Transverse colon (tissue), 4 donors: ENCODE measurements at regions not wholly inside any gene's neighbourhood (a gene's known extent, or its start where the extent isn't known, plus 50 kb on each side); places are given as distances from the start of the nearest gene placed in this dataset.

Experiments used
- DNase-seq: peaks from one replicate; pipeline ENCODE4 v3.0.0-alpha.2; 2019
- H3K27ac ChIP-seq, 4 donors: fragments of 200-600 bp; sonication (generic); 2 replicates each; pipeline ENCODE4 v1.5.1; 2016 to 2018; ENCODE audit warnings: inconsistent platforms in 4 of 4
- H3K27me3 ChIP-seq: fragments of 200-600 bp; sonication (generic); 2 replicates; pipeline ENCODE4 v1.5.1; 2017; ENCODE audit warnings: inconsistent platforms
- H3K36me3 ChIP-seq, 4 donors: fragments of 200-600 bp; sonication (generic); 2 replicates each; pipeline ENCODE4 v1.5.1; 2017 to 2019; ENCODE audit warnings: inconsistent platforms in 4 of 4
- H3K4me1 ChIP-seq, 4 donors: fragments of 200-600 bp; sonication (generic); 2 replicates each; pipeline ENCODE4 v1.5.1; 2017 to 2020; ENCODE audit warnings: inconsistent platforms in 4 of 4
- H3K4me3 ChIP-seq, 4 donors: fragments of 200-600 bp; sonication (generic); 1 replicate in 1 of 4; 2 replicates in 3 of 4; pipeline versions ENCODE4 v1.5.1 to v1.6.1; 2017 to 2019; ENCODE audit warnings: inconsistent platforms in 4 of 4
- H3K9me3 ChIP-seq, 2 donors: fragments of 200-600 bp; sonication (generic); 2 replicates each; pipeline ENCODE4 v1.5.1; 2017 to 2019; ENCODE audit warnings: inconsistent platforms in 2 of 2
- EP300 ChIP-seq: sonication (generic); formaldehyde crosslinking; IDR thresholded peaks from one replicate; pipeline ENCODE4 v1.6.1; 2017; ENCODE audit warnings: antibody characterized with exemption, low read depth
- POLR2A ChIP-seq: fragments of 450-650 bp; IDR thresholded peaks from one replicate; pipeline ENCODE4 v1.6.1; 2016; ENCODE audit warnings: antibody characterized with exemption, mild to moderate bottlenecking, moderate library complexity
- POLR2AphosphoS5 ChIP-seq, 3 donors: sonication (generic); formaldehyde crosslinking; IDR thresholded peaks; one replicate each; pipeline ENCODE4 v1.6.1; 2016; ENCODE audit warnings: antibody characterized with exemption in 3 of 3
- WGBS, 2 donors: methylation state at CpG; one replicate each; pipeline ENCODE4 v1.1.5; 2018; ENCODE audit warnings: low coverage in 1 of 2; 5-methylcytosine and 5-hydroxymethylcytosine counted together
- in situ Hi-C, 4 donors: fragments of 200-750 bp; cut with MboI; loops; one replicate each; pipeline versions ENCODE4 v1.15.0 to v1.15.1; 2017; ENCODE audit warnings: low sequenced_read_pairs in 3 of 4, low pct_ligation_motif_present in 1 of 4, low pct_unique_long_range_greater_than_20kb in 1 of 4
- intact Hi-C: fragments of 100-400 bp; cut with DNase I; formaldehyde crosslinking; loops from one replicate; pipeline ENCODE4 v1.15.1; 2023; ENCODE audit warnings: low total_unique reads
- TF ChIP-seq, protein P1 (sequence below), 5 experiments: fragments of 200-600 bp in 3 of 5; fragments of 450-650 bp in 2 of 5; sonication (generic) in 3 of 5; IDR thresholded peaks; 1 replicate in 2 of 5; 2 replicates in 3 of 5; pipeline ENCODE4 v1.5.1; 2016 to 2017; ENCODE audit warnings: antibody characterized with exemption in 5 of 5, inconsistent platforms in 3 of 5, mild to moderate bottlenecking in 2 of 5, moderate library complexity in 1 of 5

DNA sequence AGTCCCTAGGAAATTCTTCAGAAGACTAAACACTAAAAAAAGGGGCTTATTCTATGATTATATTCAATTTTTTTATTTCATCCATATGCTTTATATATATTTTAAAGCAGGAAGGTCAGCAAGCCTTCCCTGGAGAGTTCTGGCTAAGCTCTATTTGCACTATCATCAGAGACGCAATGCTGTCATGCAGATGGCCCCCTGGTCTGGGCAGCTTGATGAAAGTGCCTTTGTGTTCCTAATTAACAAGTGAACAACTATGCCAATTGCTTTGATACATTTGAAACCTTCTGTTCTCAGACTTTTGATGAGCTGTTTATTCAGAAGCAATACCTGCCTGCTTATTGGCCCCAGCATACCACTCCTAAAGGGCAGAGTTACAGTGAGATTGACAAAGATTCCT is 1344.6 kb downstream of the OLFM4 start:
- no peak for DNase-seq
- in situ Hi-C loops (no loop called here), intact Hi-C loops (no loop called here)
- Histone ChIP-seq H3K4me1 (no peaks in the 10 kb centered on the region), H3K36me3 (no peaks in the 10 kb centered on the region), H3K4me3 (no peak overlapping the region), H3K27me3 (no peaks in the 10 kb centered on the region), H3K27ac (no peak overlapping the region), H3K9me3 (peaks cover 0 to 4% of the 10 kb centered on the region in 2 donors)
- 4% methylated on average over 1 of the region's 1 CpG; no CpG with 5 or more reads in 1 of the 2 donors for WGBS, 2 donors
- no peak for TF ChIP-seq POLR2A
- TF ChIP-seq POLR2AphosphoS5 (IDR thresholded peaks at IDR 0.05): no peak
- TF ChIP-seq, protein P1, sequence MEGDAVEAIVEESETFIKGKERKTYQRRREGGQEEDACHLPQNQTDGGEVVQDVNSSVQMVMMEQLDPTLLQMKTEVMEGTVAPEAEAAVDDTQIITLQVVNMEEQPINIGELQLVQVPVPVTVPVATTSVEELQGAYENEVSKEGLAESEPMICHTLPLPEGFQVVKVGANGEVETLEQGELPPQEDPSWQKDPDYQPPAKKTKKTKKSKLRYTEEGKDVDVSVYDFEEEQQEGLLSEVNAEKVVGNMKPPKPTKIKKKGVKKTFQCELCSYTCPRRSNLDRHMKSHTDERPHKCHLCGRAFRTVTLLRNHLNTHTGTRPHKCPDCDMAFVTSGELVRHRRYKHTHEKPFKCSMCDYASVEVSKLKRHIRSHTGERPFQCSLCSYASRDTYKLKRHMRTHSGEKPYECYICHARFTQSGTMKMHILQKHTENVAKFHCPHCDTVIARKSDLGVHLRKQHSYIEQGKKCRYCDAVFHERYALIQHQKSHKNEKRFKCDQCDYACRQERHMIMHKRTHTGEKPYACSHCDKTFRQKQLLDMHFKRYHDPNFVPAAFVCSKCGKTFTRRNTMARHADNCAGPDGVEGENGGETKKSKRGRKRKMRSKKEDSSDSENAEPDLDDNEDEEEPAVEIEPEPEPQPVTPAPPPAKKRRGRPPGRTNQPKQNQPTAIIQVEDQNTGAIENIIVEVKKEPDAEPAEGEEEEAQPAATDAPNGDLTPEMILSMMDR (IDR thresholded peaks at IDR 0.05): no peak
- no peak for TF ChIP-seq EP300

DNA sequence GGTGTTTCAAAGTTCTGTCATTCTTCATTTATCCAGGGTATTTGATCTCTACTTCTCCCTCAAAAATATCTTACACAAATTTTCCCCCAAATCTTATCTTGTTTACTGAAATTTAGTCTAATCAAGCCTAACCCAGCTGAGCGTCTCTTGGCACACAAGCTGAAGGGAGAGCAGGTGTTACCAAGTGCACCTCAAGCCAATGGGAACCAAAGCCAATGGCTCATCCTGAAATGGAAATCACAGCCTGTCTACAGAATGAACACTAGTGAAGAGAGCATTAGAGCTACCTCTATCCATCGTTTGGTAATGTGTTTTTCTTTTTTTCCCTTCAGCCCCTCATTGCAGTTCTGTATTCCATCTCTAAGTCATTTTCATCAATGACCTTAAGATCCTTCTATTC is 1350.8 kb downstream of the OLFM4 start:
- H3K4me3 ChIP-seq: no peak overlapping the region
- H3K9me3 ChIP-seq: no peaks in the 10 kb centered on the region
- H3K4me1 ChIP-seq: no peaks in the 10 kb centered on the region
- TF ChIP-seq POLR2A (no peak), POLR2AphosphoS5 (IDR thresholded peaks at IDR 0.05) (no peak)
- TF ChIP-seq, protein P1 (IDR thresholded peaks at IDR 0.05): no peak
- intact Hi-C loops: no loop called here
- WGBS, 2 donors: 68 to 80% methylated on average over 2 of the region's 2 CpGs
- no peaks in the 10 kb centered on the region for H3K27me3 ChIP-seq
- H3K36me3 ChIP-seq: no peaks in the 10 kb centered on the region
- H3K27ac ChIP-seq: no peak overlapping the region
- no peak for DNase-seq
- in situ Hi-C loops: no loop called here

DNA sequence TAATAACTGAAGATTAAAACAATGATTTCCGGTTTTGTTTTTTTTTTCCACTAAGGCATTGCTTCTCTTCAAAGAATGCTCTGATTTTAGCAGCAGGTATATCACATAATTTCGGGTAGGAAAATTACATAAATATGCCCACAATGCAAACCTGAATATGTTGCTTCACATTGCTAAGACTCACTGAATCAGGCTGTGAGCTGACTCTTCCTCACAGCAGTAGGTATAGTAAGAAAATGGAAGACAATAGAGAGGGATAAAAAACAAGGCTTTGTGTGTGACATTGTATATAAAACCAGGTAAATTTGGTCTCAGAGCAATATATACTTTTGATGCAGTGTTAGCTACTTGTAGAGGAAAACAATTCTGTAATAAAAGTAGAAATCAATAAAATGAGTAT is 1355.0 kb downstream of the OLFM4 start:
- Histone ChIP-seq H3K4me3 (no peak overlapping the region), H3K36me3 (no peaks in the 10 kb centered on the region), H3K27ac (no peak overlapping the region), H3K9me3 (no peaks in the 10 kb centered on the region), H3K27me3 (no peaks in the 10 kb centered on the region), H3K4me1 (no peaks in the 10 kb centered on the region)
- no peak for DNase-seq
- in situ Hi-C loops: no loop called here
- 56 to 64% methylated on average over 2 of the region's 2 CpGs for whole genome bisulfite sequencing, 2 donors
- TF ChIP-seq EP300 (no peak), POLR2A (no peak), POLR2AphosphoS5 (IDR thresholded peaks at IDR 0.05) (no peak)
- TF ChIP-seq, protein P1 (IDR thresholded peaks at IDR 0.05): no peak
- intact Hi-C loops: no loop called here

DNA sequence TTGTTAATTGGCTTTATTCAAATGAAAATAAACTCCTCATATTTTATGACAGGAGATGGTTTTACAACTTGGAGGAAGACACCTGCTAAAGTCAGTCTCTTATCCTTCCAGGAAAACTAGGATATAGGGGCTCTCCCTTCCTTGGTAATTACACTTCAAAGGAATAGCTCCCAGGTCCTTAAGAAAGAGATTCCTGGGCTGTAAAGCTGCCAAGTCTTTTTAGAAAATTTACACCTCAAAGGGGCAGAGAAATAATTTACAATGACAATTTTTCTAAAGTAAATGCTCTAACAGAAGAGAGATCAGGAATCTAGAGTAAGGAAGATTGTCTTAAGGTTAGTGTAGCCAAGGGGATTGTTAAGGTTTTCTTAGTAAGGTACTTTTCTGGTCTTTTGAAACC is 1359.0 kb downstream of the OLFM4 start:
- Histone ChIP-seq H3K4me1 (no peaks in the 10 kb centered on the region), H3K27ac (no peak overlapping the region), H3K9me3 (no peaks in the 10 kb centered on the region), H3K36me3 (no peaks in the 10 kb centered on the region), H3K27me3 (no peaks in the 10 kb centered on the region), H3K4me3 (no peak overlapping the region)
- in situ Hi-C loops (no loop called here), intact Hi-C loops (no loop called here)
- TF ChIP-seq, protein P1 (IDR thresholded peaks at IDR 0.05): no peak
- TF ChIP-seq POLR2AphosphoS5 (IDR thresholded peaks at IDR 0.05): no peak
- no peak for TF ChIP-seq POLR2A
- TF ChIP-seq EP300: no peak
- no peak for DNase-seq
